ENCODE measurements at regions not wholly inside any gene's neighbourhood (a gene's known extent, or its start where the extent isn't known, plus 50 kb on each side); places are given as distances from the start of the nearest gene placed in this dataset.
"Not testable (repeated sequence)": the region's sequence is repeated elsewhere in the genome, so short reads cannot be mapped to it uniquely, and the experiment has no call there.

- Histone ChIP-seq H3K4me1 (ENCODE audit: control insufficient read depth, insufficient read depth, low read length) (no peaks in the 10 kb centered on the region), H3K27ac (ENCODE audit: extremely low read depth, low read depth, low read length) (no peak overlapping the region), H3K4me3 (ENCODE audit: low read depth, low read length) (no peak overlapping the region), H3K9me3 (ENCODE audit: control insufficient read depth, insufficient read depth, low read depth, low read length) (no peaks in the 10 kb centered on the region), H3K36me3 (ENCODE audit: control insufficient read depth in 2 of 2, insufficient read depth in 1 of 2, low read length in 2 of 2) (no peaks in the 10 kb centered on the region)
- TF ChIP-seq ZNF239 (tag by site-specific recombination; IDR thresholded peaks at IDR 0.05): no peak
- no peak for TF ChIP-seq KLF10 (tag by site-specific recombination; IDR thresholded peaks at IDR 0.05)
- CTCF ChIA-PET: no interaction called here
- POLR2A ChIA-PET: no interaction called here
Measured at GRCh38 chr13:80680786-80681366, 339.9 kb upstream of the SPRY2 start.

- ChIA-PET POLR2A (no interaction called here), CTCF (no interaction called here)
- Histone ChIP-seq H3K4me1 (ENCODE audit: control insufficient read depth, insufficient read depth, low read length) (no peaks in the 10 kb centered on the region), H3K4me3 (ENCODE audit: low read depth, low read length) (no peak overlapping the region), H3K27ac (ENCODE audit: extremely low read depth, low read depth, low read length) (no peak overlapping the region), H3K36me3 (ENCODE audit: control insufficient read depth in 2 of 2, insufficient read depth in 1 of 2, low read length in 2 of 2) (no peaks in the 10 kb centered on the region), H3K9me3 (ENCODE audit: control insufficient read depth, insufficient read depth, low read depth, low read length) (no peaks in the 10 kb centered on the region)
- no peak for TF ChIP-seq BCL11B (tag by site-specific recombination; IDR thresholded peaks at IDR 0.05; ENCODE audit: low read depth)
- TF ChIP-seq ZNF707 (tag by site-specific recombination; IDR thresholded peaks at IDR 0.05): no peak
- no peak for TF ChIP-seq ZSCAN18 (tag by site-specific recombination; IDR thresholded peaks at IDR 0.05)
- TF ChIP-seq ZNF350 (tag by site-specific recombination; IDR thresholded peaks at IDR 0.05): no peak
- no peak for TF ChIP-seq ZNF626 (tag by site-specific recombination; IDR thresholded peaks at IDR 0.05)
Measured at GRCh38 chr13:80679423-80679822, 338.5 kb upstream of the SPRY2 start.

GRCh38 chr13:80677227-80677626 lies 336.3 kb upstream of the SPRY2 start:
- TF ChIP-seq ZNF473 (tag by site-specific recombination; IDR thresholded peaks at IDR 0.05) (no peak), ZNF621 (tag by site-specific recombination; IDR thresholded peaks at IDR 0.05) (no peak), SETDB1 (IDR thresholded peaks at IDR 0.05; ENCODE audit: insufficient read length, low read length) (peak; percentile 97), TRIM28 (IDR thresholded peaks at IDR 0.05; ENCODE audit: borderline replicate concordance, low read length) (peak; percentile 47; the same call in 1 of the 2 replicates)
- Histone ChIP-seq H3K36me3 (ENCODE audit: control insufficient read depth in 2 of 2, insufficient read depth in 1 of 2, low read length in 2 of 2) (no peaks in the 10 kb centered on the region), H3K9me3 (ENCODE audit: control insufficient read depth, insufficient read depth, low read depth, low read length) (no peaks in the 10 kb centered on the region), H3K4me1 (ENCODE audit: control insufficient read depth, insufficient read depth, low read length) (no peaks in the 10 kb centered on the region), H3K4me3 (ENCODE audit: low read depth, low read length) (no peak overlapping the region), H3K27ac (ENCODE audit: extremely low read depth, low read depth, low read length) (no peak overlapping the region)
- CTCF ChIA-PET: no interaction called here
- POLR2A ChIA-PET: no interaction called here

GRCh38 chr13:80675442-80675841 lies 334.5 kb upstream of the SPRY2 start:
- POLR2A ChIA-PET; H3K9me3 ChIP-seq (ENCODE audit: control insufficient read depth, insufficient read depth, low read depth, low read length); CTCF ChIA-PET; H3K27ac ChIP-seq (ENCODE audit: extremely low read depth, low read depth, low read length); H3K4me3 ChIP-seq (ENCODE audit: low read depth, low read length); H3K4me1 ChIP-seq (ENCODE audit: control insufficient read depth, insufficient read depth, low read length); H3K36me3 ChIP-seq (ENCODE audit: control insufficient read depth in 2 of 2, insufficient read depth in 1 of 2, low read length in 2 of 2): not testable (repeated sequence)

GRCh38 chr13:80671773-80672172 lies 330.8 kb upstream of the SPRY2 start:
- H3K27ac ChIP-seq (ENCODE audit: extremely low read depth, low read depth, low read length): no peak overlapping the region
- H3K36me3 ChIP-seq (ENCODE audit: control insufficient read depth in 2 of 2, insufficient read depth in 1 of 2, low read length in 2 of 2): no peaks in the 10 kb centered on the region
- ChIA-PET CTCF (no interaction called here), POLR2A (no interaction called here)
- no peaks in the 10 kb centered on the region for H3K4me1 ChIP-seq (ENCODE audit: control insufficient read depth, insufficient read depth, low read length)
- no peaks in the 10 kb centered on the region for H3K9me3 ChIP-seq (ENCODE audit: control insufficient read depth, insufficient read depth, low read depth, low read length)
- no peak overlapping the region for H3K4me3 ChIP-seq (ENCODE audit: low read depth, low read length)
- no peak for TF ChIP-seq OVOL3 (tag by site-specific recombination; IDR thresholded peaks at IDR 0.05)
- no peak for TF ChIP-seq ZNF513 (tag by site-specific recombination; IDR thresholded peaks at IDR 0.05)
- no peak for TF ChIP-seq KLF1 (tag by site-specific recombination; IDR thresholded peaks at IDR 0.05)
- TF ChIP-seq ZNF133 (tag by site-specific recombination; IDR thresholded peaks at IDR 0.05): no peak
- no peak for TF ChIP-seq ZNF664 (tag by site-specific recombination; IDR thresholded peaks at IDR 0.05)
- TF ChIP-seq ZNF404 (tag by site-specific recombination; IDR thresholded peaks at IDR 0.05): no peak
- no peak for TF ChIP-seq ZNF140 (tag by site-specific recombination; IDR thresholded peaks at IDR 0.05)
- no peak for TF ChIP-seq ZNF510 (tag by site-specific recombination; IDR thresholded peaks at IDR 0.05; ENCODE audit: insufficient replicate concordance)
- no peak for TF ChIP-seq HOXA7 (CRISPR knock-in tag; IDR thresholded peaks at IDR 0.05; ENCODE audit: borderline replicate concordance)
- TF ChIP-seq ZNF785 (tag by site-specific recombination; IDR thresholded peaks at IDR 0.05): no peak
- TF ChIP-seq ZNF701 (tag by site-specific recombination; IDR thresholded peaks at IDR 0.05): no peak
- TF ChIP-seq ZNF548 (tag by site-specific recombination; IDR thresholded peaks at IDR 0.05): no peak
- no peak for TF ChIP-seq SP3 (tag by site-specific recombination; IDR thresholded peaks at IDR 0.05)
